GM12892 (cell line): ENCODE measurements at regions not wholly inside any gene's neighbourhood (a gene's known extent, or its start where the extent isn't known, plus 50 kb on each side); places are given as distances from the start of the nearest gene placed in this dataset.

Source experiments
- POLR2AphosphoS5 ChIP-seq: IDR thresholded peaks from 2 replicates; pipeline ENCODE4 v1.6.1; 2011; ENCODE audit warnings: low read depth, low read length, control low read depth
- TAF1 ChIP-seq: IDR thresholded peaks from 2 replicates; pipeline ENCODE4 v1.6.1; 2011; ENCODE audit warnings: low read depth, mild to moderate bottlenecking, control low read depth, low read length, borderline replicate concordance

DNA sequence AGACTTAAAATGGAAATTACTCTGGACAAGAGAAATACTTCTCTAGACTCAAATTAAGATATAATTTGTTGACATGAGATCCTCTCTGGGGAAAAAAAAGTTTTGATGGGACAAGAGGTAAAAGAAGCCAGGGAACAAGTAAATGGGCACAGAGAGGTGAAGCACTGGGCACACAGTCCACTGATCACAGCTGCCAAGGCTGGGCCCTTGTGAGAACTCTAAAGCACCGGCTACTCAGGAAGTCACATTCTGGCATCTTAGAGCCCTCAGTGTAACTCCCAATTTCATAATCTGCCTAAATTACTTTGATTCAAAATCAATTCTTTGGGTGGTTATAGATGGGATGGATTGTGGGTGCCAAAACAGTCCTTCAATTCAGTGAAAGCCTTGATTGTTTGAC lies 123.2 kb upstream of the CACNA2D1 start:
- TF ChIP-seq POLR2AphosphoS5 = no peak
- TF ChIP-seq TAF1 = no peak
